GM23338 (cell line): ENCODE measurements at regions not wholly inside any gene's neighbourhood (a gene's known extent, or its start where the extent isn't known, plus 50 kb on each side); places are given as distances from the start of the nearest gene placed in this dataset.
A peak's percentile ranks its signal among the peaks of the same experiment; 100 is the strongest.

Source experiments
- ATAC-seq: fragments of 200-7000 bp; cut with Tn5 transposase; 3 replicates; pipeline ENCODE4 v1.9.1; 2020
- DNase-seq: peaks from one replicate; pipeline ENCODE4 v3.0.0-alpha.2; 2015; ENCODE audit warnings: low spot score
- H2AFZ ChIP-seq: fragments of 200-600 bp; sonication (generic); 2 replicates; pipeline ENCODE4 v1.8.0; 2016; ENCODE audit warnings: antibody characterized with exemption, mild to moderate bottlenecking, moderate library complexity
- H3F3A ChIP-seq: fragments of 200-600 bp; sonication (generic); replicated peaks from 2 replicates; pipeline ENCODE4 v1.8.0; 2017; ENCODE audit warnings: antibody characterized with exemption, mixed run types, low read depth
- H3K27ac ChIP-seq: fragments of 200-600 bp; sonication (generic); 2 replicates; pipeline ENCODE4 v1.6.1; 2016; ENCODE audit warnings: low read depth
- H3K27me3 ChIP-seq: fragments of 200-600 bp; sonication (generic); 2 replicates; pipeline ENCODE4 v1.8.0; 2016; ENCODE audit warnings: mild to moderate bottlenecking, mixed run types, moderate library complexity; ENCODE audit not compliant: insufficient read depth
- H3K36me3 ChIP-seq: fragments of 200-600 bp; sonication (generic); 2 replicates; pipeline ENCODE4 v1.8.0; 2016; ENCODE audit warnings: mild to moderate bottlenecking; ENCODE audit not compliant: insufficient read depth
- H3K4me1 ChIP-seq: fragments of 200-600 bp; sonication (generic); 2 replicates; pipeline ENCODE4 v1.8.0; 2016; ENCODE audit warnings: mild to moderate bottlenecking, moderate library complexity; ENCODE audit not compliant: insufficient read depth
- H3K4me2 ChIP-seq: fragments of 200-600 bp; sonication (generic); 2 replicates; pipeline ENCODE4 v1.7.1; 2017; ENCODE audit warnings: mixed run types
- H3K4me3 ChIP-seq: fragments of 200-600 bp; sonication (generic); 2 replicates; pipeline ENCODE4 v1.6.1; 2016; ENCODE audit warnings: mixed run types
- H3K79me2 ChIP-seq: fragments of 200-600 bp; sonication (generic); replicated peaks from 2 replicates; pipeline ENCODE4 v1.8.0; 2017; ENCODE audit warnings: mild to moderate bottlenecking; ENCODE audit not compliant: insufficient read depth
- H3K9me2 ChIP-seq: fragments of 200-600 bp; sonication (generic); 2 replicates; pipeline ENCODE4 v1.8.0; 2017; ENCODE audit not compliant: insufficient read depth
- H4K20me1 ChIP-seq: fragments of 200-600 bp; sonication (generic); replicated peaks from 2 replicates; pipeline ENCODE4 v1.8.0; 2017; ENCODE audit warnings: mild to moderate bottlenecking; ENCODE audit not compliant: insufficient read depth
- H3K27ac Mint-ChIP-seq: 2 replicates; pipeline ENCODE4 v1.8.0; 2020; ENCODE audit warnings: inconsistent platforms, mild to moderate bottlenecking, moderate library complexity, mixed read lengths
- H3K27me3 Mint-ChIP-seq: 3 replicates; pipeline ENCODE4 v1.8.0; 2022; ENCODE audit warnings: low read depth, mild to moderate bottlenecking, moderate library complexity, mixed read lengths, inconsistent platforms; ENCODE audit not compliant: insufficient read depth, poor library complexity
- H3K36me3 Mint-ChIP-seq: 3 replicates; pipeline ENCODE4 v1.8.0; 2021; ENCODE audit warnings: low read depth, mild to moderate bottlenecking, inconsistent platforms, moderate library complexity, mixed read lengths
- H3K4me1 Mint-ChIP-seq: 3 replicates; pipeline ENCODE4 v1.8.0; 2020; ENCODE audit warnings: mild to moderate bottlenecking, inconsistent platforms, mixed read lengths
- H3K4me3 Mint-ChIP-seq: 3 replicates; pipeline ENCODE4 v1.8.0; 2021; ENCODE audit warnings: moderate library complexity, mild to moderate bottlenecking, inconsistent platforms, mixed read lengths
- H3K9me3 Mint-ChIP-seq: 3 replicates; pipeline ENCODE4 v1.8.0; 2020; ENCODE audit warnings: moderate library complexity, mild to moderate bottlenecking, inconsistent platforms, mixed read lengths
- EZH2 ChIP-seq: fragments of 200-600 bp; sonication (generic); IDR thresholded peaks from one replicate; pipeline ENCODE4 v1.8.0; 2017; ENCODE audit warnings: antibody characterized with exemption, mild to moderate bottlenecking, low read depth; ENCODE audit not compliant: unreplicated experiment
- EZH2phosphoT487 ChIP-seq: fragments of 200-600 bp; sonication (generic); IDR thresholded peaks from one replicate; pipeline ENCODE4 v1.8.1; 2018; ENCODE audit warnings: antibody characterized with exemption; ENCODE audit not compliant: unreplicated experiment
- NANOG ChIP-seq: IDR thresholded peaks from 2 replicates; pipeline ENCODE4 v1.6.1; 2016; ENCODE audit warnings: antibody characterized with exemption, borderline replicate concordance
- POLR2AphosphoS5 ChIP-seq: IDR thresholded peaks from 2 replicates; pipeline ENCODE4 v1.6.1; 2016; ENCODE audit warnings: antibody characterized with exemption, low read depth
- STAT1 ChIP-seq: IDR thresholded peaks from one replicate; pipeline ENCODE4 v1.6.1; 2016; ENCODE audit warnings: antibody characterized with exemption; ENCODE audit not compliant: unreplicated experiment
- ZNF114 ChIP-seq: fragments of 250-450 bp; sonication (Bioruptor Pico); IDR thresholded peaks from 2 replicates; pipeline ENCODE4 v1.5.0; 2020; ENCODE audit warnings: mild to moderate bottlenecking, moderate library complexity
- ZNF331 ChIP-seq: fragments of 250-450 bp; sonication (Bioruptor Pico); IDR thresholded peaks from 2 replicates; pipeline ENCODE4 v1.5.0; 2020; ENCODE audit warnings: low read depth, mild to moderate bottlenecking, moderate library complexity
- TF ChIP-seq, protein P1 (sequence below): fragments of 250-450 bp; sonication (Bioruptor Pico); IDR thresholded peaks from 2 replicates; pipeline ENCODE4 v1.5.0; 2020; ENCODE audit warnings: mild to moderate bottlenecking, moderate library complexity
- TF ChIP-seq, protein P2 (sequence below): IDR thresholded peaks from 2 replicates; pipeline ENCODE4 v1.6.1; 2016; ENCODE audit warnings: antibody characterized with exemption
- TF ChIP-seq, protein P3 (sequence below), 2 experiments: fragments of 200-600 bp in 1 of 2; sonication (generic) in 1 of 2; conservative IDR thresholded peaks; 2 replicates each; pipeline versions ENCODE4 v1.5.1 to v1.6.1; 2016 to 2017; ENCODE audit warnings: antibody characterized with exemption in 2 of 2, low read depth in 2 of 2, mild to moderate bottlenecking in 2 of 2, moderate library complexity in 1 of 2

DNA sequence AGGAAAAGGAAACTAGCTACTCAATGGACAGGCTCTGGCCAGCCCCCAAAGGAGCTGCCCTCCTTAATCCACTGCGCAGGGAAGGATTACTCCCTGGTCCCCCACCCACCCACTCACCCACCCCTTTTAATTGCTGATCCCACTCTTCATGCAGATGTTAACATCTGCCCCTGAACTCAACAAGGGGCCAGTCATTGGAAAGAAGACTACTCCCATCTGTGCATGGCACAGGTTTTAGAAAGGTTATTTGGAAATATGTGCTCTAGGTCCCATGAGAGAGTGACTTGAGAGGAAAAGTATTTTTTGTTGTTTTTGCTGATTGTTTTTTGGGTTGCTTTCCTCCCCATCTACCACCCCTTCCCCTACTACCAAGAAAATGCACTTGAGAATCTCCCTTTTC lies 94.4 kb upstream of the FGGY start:
- no peak overlapping the region for H3K4me3 ChIP-seq
- ATAC-seq, result no peak
- no peaks in the 10 kb centered on the region; the same call in 1 of the 2 replicates for H3K36me3 ChIP-seq
- H3K79me2 ChIP-seq, result no peaks in the 10 kb centered on the region
- Mint-ChIP-seq H3K36me3 (peaks cover 8% of the 10 kb centered on the region; the same call in 2 of the 3 replicates), H3K4me1 (peaks cover 5% of the 10 kb centered on the region; the same call in 2 of the 3 replicates), H3K27me3 (no peaks in the 10 kb centered on the region), H3K9me3 (peaks cover 11% of the 10 kb centered on the region), H3K4me3 (no peak overlapping the region), H3K27ac (no peak overlapping the region)
- no peak overlapping the region for H3K27ac ChIP-seq
- TF ChIP-seq, protein P1, sequence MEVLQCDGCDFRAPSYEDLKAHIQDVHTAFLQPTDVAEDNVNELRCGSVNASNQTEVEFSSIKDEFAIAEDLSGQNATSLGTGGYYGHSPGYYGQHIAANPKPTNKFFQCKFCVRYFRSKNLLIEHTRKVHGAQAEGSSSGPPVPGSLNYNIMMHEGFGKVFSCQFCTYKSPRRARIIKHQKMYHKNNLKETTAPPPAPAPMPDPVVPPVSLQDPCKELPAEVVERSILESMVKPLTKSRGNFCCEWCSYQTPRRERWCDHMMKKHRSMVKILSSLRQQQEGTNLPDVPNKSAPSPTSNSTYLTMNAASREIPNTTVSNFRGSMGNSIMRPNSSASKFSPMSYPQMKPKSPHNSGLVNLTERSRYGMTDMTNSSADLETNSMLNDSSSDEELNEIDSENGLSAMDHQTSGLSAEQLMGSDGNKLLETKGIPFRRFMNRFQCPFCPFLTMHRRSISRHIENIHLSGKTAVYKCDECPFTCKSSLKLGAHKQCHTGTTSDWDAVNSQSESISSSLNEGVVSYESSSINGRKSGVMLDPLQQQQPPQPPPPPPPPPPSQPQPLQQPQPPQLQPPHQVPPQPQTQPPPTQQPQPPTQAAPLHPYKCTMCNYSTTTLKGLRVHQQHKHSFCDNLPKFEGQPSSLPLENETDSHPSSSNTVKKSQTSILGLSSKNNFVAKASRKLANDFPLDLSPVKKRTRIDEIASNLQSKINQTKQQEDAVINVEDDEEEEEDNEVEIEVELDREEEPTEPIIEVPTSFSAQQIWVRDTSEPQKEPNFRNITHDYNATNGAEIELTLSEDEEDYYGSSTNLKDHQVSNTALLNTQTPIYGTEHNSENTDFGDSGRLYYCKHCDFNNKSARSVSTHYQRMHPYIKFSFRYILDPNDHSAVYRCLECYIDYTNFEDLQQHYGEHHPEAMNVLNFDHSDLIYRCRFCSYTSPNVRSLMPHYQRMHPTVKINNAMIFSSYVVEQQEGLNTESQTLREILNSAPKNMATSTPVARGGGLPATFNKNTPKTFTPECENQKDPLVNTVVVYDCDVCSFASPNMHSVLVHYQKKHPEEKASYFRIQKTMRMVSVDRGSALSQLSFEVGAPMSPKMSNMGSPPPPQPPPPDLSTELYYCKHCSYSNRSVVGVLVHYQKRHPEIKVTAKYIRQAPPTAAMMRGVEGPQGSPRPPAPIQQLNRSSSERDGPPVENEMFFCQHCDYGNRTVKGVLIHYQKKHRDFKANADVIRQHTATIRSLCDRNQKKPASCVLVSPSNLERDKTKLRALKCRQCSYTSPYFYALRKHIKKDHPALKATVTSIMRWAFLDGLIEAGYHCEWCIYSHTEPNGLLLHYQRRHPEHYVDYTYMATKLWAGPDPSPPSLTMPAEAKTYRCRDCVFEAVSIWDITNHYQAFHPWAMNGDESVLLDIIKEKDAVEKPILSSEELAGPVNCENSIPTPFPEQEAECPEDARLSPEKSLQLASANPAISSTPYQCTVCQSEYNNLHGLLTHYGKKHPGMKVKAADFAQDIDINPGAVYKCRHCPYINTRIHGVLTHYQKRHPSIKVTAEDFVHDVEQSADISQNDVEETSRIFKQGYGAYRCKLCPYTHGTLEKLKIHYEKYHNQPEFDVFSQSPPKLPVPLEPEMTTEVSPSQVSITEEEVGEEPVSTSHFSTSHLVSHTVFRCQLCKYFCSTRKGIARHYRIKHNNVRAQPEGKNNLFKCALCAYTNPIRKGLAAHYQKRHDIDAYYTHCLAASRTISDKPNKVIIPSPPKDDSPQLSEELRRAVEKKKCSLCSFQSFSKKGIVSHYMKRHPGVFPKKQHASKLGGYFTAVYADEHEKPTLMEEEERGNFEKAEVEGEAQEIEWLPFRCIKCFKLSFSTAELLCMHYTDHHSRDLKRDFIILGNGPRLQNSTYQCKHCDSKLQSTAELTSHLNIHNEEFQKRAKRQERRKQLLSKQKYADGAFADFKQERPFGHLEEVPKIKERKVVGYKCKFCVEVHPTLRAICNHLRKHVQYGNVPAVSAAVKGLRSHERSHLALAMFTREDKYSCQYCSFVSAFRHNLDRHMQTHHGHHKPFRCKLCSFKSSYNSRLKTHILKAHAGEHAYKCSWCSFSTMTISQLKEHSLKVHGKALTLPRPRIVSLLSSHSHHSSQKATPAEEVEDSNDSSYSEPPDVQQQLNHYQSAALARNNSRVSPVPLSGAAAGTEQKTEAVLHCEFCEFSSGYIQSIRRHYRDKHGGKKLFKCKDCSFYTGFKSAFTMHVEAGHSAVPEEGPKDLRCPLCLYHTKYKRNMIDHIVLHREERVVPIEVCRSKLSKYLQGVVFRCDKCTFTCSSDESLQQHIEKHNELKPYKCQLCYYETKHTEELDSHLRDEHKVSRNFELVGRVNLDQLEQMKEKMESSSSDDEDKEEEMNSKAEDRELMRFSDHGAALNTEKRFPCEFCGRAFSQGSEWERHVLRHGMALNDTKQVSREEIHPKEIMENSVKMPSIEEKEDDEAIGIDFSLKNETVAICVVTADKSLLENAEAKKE (CRISPR knock-in tag), result no peak
- no peak for TF ChIP-seq EZH2phosphoT487
- TF ChIP-seq, protein P2, sequence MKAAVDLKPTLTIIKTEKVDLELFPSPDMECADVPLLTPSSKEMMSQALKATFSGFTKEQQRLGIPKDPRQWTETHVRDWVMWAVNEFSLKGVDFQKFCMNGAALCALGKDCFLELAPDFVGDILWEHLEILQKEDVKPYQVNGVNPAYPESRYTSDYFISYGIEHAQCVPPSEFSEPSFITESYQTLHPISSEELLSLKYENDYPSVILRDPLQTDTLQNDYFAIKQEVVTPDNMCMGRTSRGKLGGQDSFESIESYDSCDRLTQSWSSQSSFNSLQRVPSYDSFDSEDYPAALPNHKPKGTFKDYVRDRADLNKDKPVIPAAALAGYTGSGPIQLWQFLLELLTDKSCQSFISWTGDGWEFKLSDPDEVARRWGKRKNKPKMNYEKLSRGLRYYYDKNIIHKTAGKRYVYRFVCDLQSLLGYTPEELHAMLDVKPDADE, result no peak
- 0 out of 2 replicates have a peak overlapping the region, but pooled peaks have one; percentile 56 for H2AFZ ChIP-seq
- peaks cover 3% of the 10 kb centered on the region; the same call in 1 of the 2 replicates for H3K9me2 ChIP-seq
- H3K4me2 ChIP-seq, result no peak overlapping the region
- H3K4me1 ChIP-seq, result no peaks in the 10 kb centered on the region
- H3K27me3 ChIP-seq, result no peaks in the 10 kb centered on the region
- DNase-seq, result no peak
- no peaks in the 10 kb centered on the region for H4K20me1 ChIP-seq
- no peaks in the 10 kb centered on the region for H3F3A ChIP-seq

DNA sequence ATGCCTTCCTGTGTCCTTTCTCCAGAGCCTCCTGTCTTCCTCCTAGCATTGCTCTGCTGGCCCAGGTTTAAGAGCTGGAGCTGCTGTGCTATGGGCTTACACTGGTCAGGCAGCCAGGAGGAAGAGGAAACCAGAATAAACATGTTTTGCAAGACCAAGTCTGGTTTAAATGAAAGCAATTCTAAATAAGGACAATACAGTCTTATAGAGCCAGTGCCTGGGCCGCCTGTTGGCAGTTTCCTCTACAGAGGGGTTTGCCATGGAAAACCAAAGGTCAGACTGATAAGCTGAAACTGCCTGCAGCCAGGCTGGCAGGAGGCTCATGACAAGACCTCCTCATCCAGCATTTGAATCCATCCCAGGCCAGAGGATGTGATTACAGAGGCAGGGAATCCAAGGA lies 92.9 kb upstream of the FGGY start:
- Mint-ChIP-seq H3K27me3 (no peaks in the 10 kb centered on the region), H3K9me3 (peaks cover 18% of the 10 kb centered on the region), H3K36me3 (peaks cover 15% of the 10 kb centered on the region), H3K27ac (no peak overlapping the region), H3K4me1 (peaks cover 5% of the 10 kb centered on the region; the same call in 2 of the 3 replicates), H3K4me3 (no peak overlapping the region)
- DNase-seq, result no peak
- Histone ChIP-seq H3K4me2 (no peak overlapping the region), H4K20me1 (no peaks in the 10 kb centered on the region), H2AFZ (no peak overlapping the region), H3K27me3 (no peaks in the 10 kb centered on the region), H3K4me1 (no peaks in the 10 kb centered on the region), H3K27ac (no peak overlapping the region), H3K36me3 (no peaks in the 10 kb centered on the region; the same call in 1 of the 2 replicates), H3K79me2 (no peaks in the 10 kb centered on the region), H3F3A (no peaks in the 10 kb centered on the region), H3K4me3 (no peak overlapping the region), H3K9me2 (peaks cover 6% of the 10 kb centered on the region)
- no peak for ATAC-seq
- no peak for TF ChIP-seq NANOG
- TF ChIP-seq, protein P3, sequence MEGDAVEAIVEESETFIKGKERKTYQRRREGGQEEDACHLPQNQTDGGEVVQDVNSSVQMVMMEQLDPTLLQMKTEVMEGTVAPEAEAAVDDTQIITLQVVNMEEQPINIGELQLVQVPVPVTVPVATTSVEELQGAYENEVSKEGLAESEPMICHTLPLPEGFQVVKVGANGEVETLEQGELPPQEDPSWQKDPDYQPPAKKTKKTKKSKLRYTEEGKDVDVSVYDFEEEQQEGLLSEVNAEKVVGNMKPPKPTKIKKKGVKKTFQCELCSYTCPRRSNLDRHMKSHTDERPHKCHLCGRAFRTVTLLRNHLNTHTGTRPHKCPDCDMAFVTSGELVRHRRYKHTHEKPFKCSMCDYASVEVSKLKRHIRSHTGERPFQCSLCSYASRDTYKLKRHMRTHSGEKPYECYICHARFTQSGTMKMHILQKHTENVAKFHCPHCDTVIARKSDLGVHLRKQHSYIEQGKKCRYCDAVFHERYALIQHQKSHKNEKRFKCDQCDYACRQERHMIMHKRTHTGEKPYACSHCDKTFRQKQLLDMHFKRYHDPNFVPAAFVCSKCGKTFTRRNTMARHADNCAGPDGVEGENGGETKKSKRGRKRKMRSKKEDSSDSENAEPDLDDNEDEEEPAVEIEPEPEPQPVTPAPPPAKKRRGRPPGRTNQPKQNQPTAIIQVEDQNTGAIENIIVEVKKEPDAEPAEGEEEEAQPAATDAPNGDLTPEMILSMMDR (conservative IDR thresholded peaks at IDR 0.05; ENCODE audit: low read depth in 2 of 2), result no peak
- TF ChIP-seq POLR2AphosphoS5, result no peak
- no peak for TF ChIP-seq ZNF114 (CRISPR knock-in tag)
- TF ChIP-seq, protein P2, result no peak
- no peak for TF ChIP-seq EZH2
- no peak for TF ChIP-seq ZNF331 (CRISPR knock-in tag)
- no peak for TF ChIP-seq STAT1
